GM12873 (cell line): ENCODE measurements at regions not wholly inside any gene's neighbourhood (a gene's known extent, or its start where the extent isn't known, plus 50 kb on each side); places are given as distances from the start of the nearest gene placed in this dataset.

Experiments
- TF ChIP-seq, protein P1 (sequence below): IDR thresholded peaks from 2 replicates; pipeline ENCODE4 v1.5.1; 2012; ENCODE audit warnings: low read depth, mild to moderate bottlenecking, moderate library complexity, low read length, control low read depth; ENCODE audit not compliant: insufficient read depth; ENCODE audit errors: missing control alignments

DNA sequence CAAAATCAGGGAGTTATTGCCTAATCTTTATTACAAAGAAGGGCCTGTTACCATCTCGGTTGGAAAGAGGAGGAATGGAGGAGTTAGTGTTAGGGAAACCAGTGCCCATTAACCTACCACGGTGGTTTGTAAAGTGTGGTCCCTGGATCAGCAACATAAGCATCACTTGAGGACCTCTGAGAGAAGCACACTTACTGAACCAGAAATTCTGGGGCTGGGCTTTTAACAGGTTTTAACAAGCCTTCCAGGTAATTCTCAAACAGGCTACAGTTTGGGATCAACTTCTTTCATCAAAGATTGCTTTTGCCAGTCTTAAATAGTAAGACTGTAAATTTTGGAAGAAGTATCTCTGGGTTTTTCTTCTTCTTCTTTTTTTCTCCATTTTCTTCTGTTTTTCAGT lies 329.5 kb upstream of the JAG1 start:
- TF ChIP-seq, protein P1, sequence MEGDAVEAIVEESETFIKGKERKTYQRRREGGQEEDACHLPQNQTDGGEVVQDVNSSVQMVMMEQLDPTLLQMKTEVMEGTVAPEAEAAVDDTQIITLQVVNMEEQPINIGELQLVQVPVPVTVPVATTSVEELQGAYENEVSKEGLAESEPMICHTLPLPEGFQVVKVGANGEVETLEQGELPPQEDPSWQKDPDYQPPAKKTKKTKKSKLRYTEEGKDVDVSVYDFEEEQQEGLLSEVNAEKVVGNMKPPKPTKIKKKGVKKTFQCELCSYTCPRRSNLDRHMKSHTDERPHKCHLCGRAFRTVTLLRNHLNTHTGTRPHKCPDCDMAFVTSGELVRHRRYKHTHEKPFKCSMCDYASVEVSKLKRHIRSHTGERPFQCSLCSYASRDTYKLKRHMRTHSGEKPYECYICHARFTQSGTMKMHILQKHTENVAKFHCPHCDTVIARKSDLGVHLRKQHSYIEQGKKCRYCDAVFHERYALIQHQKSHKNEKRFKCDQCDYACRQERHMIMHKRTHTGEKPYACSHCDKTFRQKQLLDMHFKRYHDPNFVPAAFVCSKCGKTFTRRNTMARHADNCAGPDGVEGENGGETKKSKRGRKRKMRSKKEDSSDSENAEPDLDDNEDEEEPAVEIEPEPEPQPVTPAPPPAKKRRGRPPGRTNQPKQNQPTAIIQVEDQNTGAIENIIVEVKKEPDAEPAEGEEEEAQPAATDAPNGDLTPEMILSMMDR, result no peak

DNA sequence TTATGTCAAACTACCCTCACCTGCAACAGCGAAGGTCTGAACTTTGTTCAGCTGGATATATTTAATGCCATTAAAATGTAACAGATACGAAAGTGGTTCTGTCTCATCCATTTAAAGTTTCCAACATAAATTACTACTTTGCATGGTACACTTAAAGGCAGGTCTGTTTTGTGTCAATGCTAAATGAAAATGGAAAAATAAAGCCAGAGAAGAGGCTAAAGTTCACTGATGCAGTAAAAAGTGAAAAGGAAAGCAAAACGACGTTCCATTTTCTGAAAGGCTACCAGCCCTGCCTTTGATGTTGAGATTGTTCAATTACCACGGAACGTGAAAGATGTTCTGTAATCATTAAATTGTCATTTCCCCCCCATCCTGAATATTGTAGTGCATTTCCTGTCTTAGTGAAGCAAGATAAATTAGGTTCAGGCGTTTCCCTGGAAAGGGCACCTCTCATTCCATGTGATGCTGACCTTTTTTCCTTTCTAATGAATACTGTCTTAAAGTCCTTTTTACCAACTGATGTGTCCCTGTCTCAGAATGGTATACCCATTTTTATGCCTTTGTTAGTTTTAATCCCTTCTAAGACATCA lies 334.7 kb upstream of the JAG1 start:
- TF ChIP-seq, protein P1, result no peak

DNA sequence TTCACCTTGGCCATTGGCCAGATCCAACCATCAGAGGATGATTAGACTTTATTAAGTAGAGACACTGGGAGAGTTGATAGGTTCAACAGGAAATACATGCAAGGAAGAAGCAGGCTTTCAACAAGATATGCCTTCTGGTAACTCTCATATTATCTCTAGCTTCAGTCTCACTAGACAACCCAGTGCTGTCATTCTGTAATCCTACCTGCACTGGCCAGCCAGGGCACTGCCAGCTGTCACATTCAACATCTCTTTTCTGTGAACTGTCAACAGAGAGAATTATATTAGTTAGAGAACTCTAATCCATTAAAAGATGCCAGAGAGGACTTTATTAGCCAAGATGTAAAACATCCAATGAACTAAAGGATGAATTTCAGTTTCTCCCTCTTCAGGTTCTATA lies 337.9 kb upstream of the JAG1 start:
- TF ChIP-seq, protein P1, result no peak

DNA sequence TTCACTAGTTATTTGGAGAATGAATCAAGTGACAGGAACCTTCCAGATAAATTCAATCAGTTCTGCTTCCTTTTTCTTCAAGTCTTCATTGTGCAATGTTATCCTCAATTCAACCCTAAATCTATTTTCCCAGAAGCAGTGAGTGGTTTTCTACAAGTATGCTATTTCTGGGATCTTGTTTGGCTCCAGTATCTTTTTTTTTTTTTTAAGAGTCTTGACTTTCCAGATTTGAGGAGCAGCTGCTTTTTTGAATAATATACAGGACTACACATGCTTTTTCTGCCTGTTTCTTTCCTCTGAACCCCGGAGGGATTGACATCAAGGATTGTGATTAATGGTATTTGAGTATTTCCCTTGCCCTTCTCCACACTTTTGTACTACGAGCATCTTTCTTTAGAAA lies 339.2 kb upstream of the JAG1 start:
- TF ChIP-seq, protein P1, result no peak

DNA sequence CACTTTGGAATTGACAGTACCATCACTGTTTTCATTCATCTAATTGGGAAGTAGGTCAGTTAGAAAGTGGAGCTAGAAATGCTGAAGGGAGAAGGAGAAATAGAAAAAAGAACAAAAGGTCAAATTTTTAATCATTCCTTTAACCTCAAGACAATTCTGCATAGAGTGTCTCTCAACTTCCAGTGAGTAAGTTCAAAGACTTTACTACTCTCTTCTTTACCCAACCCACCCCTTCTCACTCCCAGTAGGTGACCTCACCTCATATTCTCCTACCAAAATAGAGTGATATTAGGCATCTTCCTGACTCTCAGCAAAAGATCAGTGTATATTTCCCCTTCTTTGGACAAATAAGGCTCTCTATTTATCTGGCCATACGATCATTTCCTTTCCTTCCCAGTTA lies 340.0 kb upstream of the JAG1 start:
- TF ChIP-seq, protein P1, result no peak

DNA sequence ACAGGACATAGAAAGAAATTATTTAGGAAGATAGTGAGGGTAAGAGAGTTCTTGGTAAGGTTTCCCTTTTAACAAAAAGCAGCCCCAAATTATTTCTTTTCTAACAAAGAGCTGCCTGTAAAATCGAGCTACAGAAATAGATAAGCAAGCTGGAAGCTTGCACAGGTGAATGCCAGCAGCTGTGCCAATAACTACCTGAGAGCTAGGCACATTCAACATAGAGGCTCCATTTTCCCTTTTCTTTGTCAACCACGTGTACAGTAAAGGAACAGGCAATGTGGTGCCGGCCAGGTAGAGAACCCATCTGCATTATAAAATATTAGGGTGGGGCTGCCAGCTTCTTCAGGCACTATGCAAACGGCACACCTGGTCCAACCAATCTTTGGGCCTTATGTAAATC lies 341.6 kb upstream of the JAG1 start:
- TF ChIP-seq, protein P1, result no peak

DNA sequence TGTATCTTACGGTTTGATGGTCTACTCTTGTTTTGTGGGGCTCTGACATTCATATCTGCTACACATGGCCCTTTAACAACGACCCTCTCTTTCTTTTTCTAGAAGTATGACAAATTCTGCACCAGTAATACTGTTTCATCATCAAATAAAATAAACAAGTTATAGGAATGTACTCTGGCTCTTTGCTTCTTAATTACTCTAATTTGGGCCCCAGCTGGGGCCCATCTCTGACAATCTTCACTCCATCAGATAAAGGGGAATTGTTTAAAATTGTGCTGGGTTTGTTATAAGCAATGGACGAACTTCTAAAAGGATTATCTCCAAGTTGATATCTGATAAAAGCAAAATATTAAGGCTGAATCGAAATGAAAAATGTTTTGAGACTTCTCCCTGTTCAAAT lies 343.6 kb upstream of the JAG1 start:
- TF ChIP-seq, protein P1, result no peak
